Activated CD4-positive, alpha-beta T cell treated with anti-CD3 and anti-CD28 coated beads, Interleukin-2, amount 50 U/mL, for 48 hours (primary cell): ENCODE measurements at regions not wholly inside any gene's neighbourhood (a gene's known extent, or its start where the extent isn't known, plus 50 kb on each side); places are given as distances from the start of the nearest gene placed in this dataset.
A peak's percentile ranks its signal among the peaks of the same experiment; 100 is the strongest.

Source experiments
- DNase-seq, 2 experiments: peaks; one replicate each; pipeline ENCODE4 v3.0.0-alpha.2; 2020

DNA sequence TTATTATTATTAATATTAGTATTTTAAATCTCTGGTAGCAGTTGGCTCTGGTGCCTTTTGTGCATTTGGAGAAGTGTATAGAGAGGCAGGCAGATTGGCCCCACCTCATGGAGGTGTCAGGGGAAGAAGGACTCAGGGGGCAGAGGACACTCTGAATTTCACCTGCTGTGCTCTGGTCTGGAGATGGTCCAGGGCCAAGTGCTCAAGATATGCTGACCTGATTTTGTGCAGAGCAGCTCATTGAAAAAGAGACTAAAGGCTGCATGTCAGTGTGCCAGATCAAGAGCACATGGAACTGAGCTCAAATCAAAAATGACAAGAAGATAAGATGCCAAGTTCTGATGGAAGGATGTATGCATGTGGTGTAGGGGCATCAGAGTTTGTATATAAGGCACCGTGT, 323.6 kb upstream of the TNP1 start:
- no peak for DNase-seq

DNA sequence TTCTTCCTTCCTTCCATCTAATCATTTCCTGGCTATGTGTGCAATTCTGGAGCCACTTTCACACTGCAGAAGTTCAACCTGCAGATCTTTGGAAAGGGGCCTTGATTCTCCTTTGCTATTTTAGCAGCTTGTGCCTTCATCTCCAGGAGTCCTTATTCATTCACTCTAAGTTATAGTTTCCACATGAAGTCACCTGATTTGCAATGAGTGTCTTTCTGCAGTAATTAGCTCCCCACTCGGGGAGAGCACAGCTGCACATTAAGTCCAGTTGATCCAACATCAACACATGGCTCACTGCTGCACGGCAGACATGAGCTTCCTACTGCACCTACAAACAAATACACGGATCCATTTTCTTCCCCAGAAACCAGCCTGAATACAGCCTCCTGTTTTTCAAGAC, 323.1 kb upstream of the TNP1 start:
- no peak for DNase-seq

DNA sequence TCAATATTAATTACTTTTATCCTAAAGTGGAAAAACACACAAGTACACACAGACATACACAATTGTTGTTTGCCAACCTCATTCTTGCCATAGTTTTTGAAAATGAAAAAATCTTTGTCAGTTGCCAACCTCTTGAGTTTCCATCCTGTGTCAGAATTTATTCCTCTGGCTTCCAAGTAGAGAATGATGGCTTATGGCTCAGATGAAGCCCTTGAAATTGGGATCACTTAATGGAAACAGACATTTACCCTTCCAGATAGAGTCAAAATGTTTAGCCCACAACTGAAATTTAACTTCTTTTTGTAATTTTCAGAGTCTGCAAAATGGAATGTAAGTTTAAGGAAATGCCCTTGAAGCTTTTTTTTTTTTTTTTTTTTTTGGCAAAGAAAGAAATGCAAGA, 321.6 kb upstream of the TNP1 start:
- no peak for DNase-seq

DNA sequence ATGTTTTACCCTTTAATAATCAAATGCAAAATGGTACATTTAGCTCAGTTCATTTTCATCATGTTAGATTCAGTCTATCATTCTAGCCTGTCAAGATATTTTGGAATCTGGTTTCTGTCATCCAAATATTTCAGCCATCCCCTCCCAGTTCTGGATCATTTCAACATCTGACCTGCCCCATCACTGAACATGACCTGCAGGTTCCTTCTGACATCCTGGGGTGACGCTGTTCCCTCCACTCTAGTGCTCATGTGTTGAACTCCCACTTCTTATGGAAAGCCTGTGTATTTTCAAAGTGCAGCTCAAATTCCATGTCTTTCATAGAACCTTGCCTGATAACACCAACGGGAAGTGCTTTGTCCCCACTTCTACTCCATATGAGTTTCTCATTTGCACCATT, 320.0 kb upstream of the TNP1 start:
- no peak for DNase-seq

DNA sequence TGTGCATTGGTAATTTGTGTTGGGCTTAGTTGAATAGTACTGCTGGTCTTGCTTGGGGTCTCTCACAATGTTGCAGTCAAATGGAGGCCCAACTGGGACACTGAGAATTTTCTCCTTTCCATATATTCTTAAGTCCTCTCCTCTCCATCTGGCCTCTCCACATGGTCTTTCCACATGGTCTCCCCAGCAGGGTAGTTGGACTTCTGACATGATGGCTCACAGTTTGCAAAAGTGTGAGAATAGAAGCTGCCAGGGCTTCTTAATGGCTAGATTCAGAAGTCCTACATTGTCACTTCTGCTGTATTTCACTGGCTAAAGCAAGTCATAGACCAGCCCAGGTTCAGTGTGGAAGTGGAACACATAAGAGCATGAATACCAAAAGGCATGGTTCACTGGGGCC, 318.5 kb upstream of the TNP1 start:
- DNase-seq = no peak

DNA sequence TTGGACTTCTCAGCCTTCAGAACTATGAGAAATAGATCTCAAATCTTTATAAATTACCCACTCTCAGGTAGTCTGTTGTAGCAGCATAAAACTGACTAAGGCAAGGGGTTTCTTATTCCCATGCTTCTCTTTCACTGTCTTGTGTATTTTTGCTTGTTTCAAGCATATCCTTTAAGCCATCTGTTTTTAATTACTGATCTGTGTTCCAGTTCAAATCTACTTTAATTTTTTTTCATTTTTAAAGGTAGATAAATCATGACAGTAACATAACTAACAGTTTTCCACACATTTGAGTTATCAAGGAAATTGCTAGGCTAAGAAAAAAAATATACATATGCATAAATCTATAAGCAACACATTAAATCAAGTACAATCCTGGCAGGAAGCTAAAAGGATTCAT, 317.9 kb upstream of the TNP1 start:
- no peak for DNase-seq

DNA sequence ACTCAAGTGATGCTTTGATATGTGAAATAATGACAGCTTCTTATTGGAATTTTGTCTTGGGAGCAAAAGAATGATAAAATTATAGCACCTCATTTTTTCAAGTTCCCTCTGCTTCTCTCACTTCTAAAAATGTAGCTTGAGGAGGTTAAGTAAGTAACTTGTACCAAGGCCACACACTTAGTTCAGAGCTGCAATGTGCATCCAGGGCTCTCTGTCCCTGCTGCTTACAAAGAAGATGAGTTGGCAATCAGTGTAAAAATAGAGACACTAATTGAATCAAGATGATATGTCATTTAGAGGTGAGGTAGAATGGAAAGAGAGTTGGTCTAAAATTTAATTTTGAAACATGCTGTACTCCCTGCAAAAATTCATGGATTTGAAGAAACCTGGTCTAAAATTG, 312.0 kb upstream of the TNP1 start:
- no peak for DNase-seq

DNA sequence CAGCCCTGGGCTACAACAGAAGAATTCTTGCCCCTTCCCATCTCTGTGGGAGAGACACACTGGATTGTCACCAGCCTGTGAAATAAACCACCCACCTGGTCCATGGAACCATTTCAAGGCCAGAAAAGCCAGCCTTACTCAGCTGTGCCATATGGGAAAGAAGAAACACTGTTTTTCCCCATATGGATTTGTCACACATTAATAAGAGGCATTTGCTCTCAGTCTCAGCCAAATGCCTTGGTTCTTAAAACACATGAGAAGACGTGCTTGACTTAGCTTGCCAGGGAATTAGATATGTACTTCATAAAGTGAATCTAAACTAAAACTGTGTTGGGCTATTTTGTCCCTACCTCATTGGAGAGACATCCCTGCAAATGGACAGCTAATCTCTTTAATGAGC, 308.6 kb upstream of the TNP1 start:
- no peak for DNase-seq

DNA sequence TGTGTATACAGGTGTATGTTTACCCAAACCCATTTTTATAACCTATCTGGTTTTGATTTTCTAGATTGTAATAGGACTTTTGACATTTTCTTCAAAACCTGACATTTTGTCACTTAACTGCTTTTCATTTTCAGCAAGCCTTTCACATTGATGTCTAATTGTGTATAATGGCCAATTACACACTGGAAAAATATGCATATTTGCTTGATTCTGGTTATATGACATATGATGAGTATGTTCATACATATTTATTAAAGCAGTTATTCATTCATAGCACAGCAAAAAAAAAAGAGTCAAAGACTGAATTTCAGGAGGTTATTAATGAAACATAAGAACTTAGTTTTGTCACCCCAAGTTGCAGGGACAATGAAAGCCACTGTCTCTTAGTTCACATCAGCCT, 307.7 kb upstream of the TNP1 start:
- DNase-seq = no peak

DNA sequence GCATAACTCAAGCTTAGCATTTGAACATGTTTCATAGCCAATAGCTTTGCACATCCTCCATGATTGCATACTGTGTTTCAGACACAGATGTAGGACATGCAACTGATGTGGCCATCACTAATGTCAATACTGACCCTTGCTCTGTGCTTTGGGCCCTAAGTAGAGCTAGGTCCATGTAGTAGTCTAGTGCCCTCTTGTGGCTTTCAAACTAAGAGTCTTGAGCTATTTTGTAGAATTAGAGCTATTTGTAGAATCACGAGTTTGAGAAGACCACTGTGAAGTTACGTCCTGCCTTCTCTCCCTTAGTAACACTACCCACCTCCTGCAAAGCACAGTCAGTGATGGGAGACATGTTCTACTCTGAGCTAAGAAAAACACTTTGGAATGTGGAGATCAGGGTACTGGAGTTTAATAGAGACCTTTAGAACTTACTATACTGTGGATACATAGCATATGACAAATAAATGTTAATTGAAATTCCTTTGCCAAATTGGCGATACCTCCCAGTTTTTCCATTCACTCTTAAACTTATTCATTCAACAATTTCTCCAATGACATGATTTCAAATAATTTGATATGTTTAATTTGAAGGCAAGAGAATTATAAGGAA, 306.5 kb upstream of the TNP1 start:
- no peak for DNase-seq

DNA sequence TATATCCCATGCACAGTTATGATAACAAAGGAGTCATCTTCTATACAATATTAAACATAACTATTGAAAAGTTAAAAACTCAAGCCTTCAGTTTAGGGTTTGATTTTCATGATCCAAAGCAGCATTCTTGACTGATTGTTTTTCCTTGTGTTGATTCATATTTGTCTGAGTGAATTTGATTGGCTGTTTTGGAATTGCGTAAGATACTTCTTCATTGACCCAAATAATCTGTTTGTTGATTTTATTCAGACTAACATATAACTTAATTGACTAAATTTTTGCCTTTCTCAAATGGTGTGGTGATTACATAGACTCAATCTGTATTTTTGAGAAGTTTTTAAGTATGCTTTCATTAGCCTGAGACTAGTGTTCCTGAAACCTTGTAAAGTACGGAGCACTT, 305.7 kb upstream of the TNP1 start:
- no peak for DNase-seq

DNA sequence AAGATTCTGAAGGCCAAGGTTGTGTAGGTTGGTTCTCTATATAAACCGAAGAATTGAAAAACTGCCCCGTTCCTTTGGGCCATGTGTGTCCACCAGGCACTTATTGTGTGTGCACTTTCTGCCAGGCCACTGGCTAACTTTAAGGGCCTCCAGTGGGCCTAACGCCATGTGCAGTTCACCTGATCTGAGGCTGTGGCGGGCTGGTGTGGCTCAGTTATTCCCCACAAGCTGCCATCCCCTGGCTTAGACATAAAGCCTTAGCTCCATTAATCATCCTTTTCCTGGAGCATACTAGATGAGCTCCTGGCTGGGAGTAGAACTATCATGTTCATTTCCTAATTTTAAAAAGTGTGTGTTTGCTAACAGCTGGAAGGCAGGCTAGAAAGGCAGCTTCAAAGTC, 304.1 kb upstream of the TNP1 start:
- DNase-seq = no peak

DNA sequence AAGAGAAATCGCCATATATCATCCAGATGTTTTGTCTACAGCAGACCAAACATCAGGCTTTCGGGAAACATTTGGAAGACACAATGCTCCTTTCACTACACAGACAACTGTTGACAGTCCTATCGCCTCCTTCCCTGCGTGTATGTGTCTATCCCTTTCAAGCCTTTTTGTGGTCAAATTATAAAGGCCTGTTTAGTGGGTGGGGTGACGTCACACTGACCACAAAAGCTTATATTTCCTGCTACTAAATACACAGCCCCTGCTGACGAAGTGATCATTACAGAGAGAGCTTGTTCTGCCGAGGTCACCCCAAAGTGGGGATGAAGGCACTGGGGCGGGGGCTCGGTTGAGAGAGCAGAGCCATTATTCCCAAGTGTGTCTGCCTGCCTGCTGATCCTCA, 302.7 kb upstream of the TNP1 start:
- DNase-seq = peak; percentile 9 to 35

DNA sequence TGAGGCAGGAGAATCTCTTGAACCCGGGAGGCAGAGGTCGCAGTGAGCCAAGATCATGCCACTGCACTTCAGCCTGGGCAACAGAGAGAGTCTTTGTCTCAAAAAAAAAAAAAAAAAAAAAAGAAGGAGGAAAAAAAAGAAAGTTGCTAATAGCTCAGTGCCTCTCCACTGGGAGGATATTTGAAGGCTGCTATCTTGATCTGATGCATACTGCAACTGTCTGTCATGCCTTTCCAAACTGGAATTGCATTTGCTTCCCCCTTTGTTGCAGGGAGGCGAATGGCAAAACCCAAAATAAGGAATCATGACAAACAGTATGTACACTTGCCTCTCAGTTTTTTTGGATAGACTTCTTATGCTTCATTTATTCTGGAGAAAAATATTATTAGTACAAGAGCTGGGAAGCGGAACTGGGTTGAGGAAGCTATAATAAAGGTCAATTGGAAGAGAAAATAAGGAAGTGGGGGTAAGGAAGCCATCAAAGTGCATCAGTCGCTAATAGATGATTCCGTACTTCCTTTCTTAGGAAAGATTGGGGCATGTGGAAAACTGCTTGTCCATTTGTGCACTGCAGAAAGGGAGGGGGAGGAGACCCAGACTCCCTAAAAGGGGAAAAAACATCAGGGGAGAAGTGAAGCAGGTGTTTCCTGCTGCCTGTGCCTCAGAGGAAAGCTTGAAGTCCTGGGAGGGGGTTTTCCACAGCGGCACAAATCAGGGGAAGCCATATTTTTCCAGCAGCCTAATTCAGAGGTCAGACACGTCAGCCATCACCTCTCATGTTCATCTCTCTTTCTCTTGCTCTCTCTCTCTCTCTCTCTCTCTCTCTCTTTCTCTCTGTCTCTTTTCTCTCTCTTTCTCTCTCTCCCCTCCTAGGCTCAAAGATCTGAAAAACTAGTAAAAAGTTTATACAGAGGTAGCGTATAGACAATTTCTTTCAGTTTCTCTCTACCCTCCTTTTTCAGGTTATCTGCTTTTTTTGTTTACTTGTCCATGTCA, 301.4 kb upstream of the TNP1 start:
- DNase-seq = no peak

DNA sequence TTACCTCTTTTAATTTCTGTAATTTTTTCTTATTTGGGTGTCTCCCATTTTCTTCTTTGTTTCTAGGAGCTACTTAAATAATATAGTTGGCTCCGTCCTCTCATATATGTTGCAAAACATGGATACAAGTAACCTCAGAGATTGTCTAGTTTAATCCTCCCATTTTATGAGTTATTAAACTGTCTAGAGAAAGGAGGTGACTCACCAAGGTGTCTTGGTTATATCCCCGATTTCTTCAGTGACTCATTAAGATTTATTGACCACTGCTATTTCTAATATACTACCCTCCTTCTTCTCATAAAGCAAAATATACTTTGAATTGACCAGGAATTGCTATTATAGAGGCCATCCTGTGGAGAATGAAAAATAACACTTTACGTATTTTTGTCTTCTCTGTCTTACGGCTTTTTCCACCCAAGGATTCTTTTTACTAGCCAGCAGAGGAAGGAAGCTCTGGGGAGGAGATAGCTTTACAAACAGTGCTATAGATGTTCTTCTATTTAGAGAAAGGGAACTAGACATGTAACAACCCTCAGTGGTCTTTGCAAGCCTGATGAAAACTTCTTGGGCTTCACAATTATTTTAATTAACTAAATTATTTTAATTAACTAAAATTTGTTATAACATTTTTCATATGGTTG, 300.4 kb upstream of the TNP1 start:
- DNase-seq = no peak

DNA sequence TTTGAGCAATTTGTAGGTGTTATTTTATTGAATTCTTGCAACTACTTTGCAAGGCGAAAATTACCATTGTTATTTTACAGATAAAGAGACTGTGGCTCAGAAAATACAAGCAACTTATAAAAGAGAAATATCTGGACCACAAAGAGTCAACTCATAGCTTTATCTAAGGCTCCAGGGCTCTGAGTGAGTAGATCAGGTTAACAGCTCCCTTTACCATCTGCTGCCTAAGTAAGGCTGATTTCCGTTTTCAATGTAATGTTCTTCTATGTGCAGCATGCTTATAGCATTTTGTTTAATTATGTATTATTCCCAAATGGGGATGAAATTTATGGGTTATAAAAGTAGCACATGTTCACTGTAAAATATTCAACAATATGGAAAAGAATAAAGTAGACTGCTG, 299.1 kb upstream of the TNP1 start:
- DNase-seq = no peak

DNA sequence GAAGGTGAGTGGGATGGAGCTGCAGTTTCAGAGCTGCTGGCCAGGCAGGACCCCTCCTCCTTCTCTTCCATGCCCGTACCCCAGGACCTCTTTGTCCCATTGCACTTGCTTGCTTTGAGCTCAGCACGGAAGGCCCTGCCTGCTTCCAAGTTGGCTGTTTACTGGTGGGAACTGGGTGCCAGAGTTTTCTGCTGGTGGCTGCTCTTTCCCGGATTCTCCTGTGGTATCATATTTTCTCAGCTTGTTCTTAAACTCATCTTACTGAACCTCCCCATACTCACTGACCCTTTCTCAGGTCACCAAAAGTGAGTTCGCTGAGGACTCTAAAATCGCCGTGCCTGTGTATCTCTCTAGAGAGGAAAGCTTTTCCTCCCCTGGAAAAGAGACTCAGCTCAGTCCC, 297.7 kb upstream of the TNP1 start:
- DNase-seq = no peak

DNA sequence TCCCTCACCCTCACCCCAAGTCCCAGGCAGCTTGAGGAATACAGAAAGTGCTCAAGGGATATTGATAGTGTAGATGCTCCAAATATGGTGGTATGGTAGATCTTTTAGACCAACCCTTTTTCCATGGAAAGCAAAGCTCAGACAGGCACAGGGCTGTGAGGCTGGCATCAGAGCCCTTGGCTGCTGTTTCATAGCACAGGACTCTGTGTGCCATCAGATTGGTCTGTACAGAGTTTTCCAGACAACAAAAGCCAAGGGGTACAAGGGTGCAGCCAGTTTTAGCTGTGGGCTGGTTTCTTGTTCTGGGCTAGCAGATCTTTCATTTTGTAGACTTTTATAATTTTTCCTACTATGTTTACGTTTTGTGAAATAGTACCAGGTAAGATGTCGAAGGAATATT, 296.9 kb upstream of the TNP1 start:
- no peak for DNase-seq

DNA sequence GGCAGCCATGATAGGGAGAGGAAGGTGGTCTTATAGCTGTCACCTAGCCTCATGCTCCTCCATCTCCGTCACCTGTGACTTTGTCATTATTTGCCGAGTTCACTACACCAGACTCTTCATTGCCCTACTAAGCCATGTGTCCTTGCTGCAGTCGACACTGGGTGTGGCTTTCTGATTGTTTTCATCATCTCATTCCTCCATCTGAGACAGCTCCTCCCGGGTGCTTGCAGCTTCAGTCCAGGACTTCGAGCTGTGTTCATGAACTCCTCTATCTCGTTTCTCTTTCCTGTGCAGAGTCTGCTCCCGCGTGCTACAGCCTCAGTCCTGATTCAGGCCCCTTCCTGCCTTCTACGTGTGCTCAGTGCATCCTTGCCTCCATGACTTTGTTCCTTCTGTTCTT, 295.1 kb upstream of the TNP1 start:
- DNase-seq = no peak

DNA sequence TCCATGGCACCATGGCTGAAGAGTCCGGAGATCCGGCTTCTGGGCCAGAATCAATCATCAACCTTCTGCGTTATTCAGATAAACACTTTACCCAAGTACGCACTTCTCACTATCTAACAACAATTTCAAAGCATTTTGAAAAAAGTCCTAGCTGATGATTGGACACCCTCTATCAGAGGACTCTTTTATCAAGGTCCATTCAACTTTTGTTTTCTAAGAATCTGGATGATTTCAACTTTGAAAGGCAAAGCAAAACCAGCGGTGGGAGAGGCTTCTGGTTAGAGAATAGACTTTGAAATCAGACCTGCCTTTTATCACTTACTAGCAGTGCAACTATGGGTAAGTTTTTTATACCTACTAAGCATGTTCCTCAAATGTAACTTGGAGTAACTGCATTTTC, 293.6 kb upstream of the TNP1 start:
- DNase-seq = no peak

DNA sequence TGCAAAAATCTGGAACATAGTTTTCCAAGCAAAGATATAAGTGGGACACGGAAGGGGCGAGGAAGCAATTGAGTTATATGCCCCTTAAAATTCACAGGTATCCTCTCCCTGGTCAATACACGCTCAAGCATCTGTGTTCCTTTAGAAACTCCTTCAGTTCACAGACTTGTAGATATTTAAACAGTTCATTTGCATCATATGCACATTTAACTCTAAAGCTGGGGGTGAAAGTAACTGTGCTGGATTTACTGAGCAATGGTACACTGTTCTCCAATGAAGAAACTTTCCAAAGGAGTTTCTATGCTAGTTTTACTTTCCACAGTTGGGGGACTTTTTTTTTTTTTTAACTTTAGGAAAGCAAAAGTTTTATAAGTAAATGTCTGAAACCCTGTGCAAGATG, 293.0 kb upstream of the TNP1 start:
- no peak for DNase-seq

DNA sequence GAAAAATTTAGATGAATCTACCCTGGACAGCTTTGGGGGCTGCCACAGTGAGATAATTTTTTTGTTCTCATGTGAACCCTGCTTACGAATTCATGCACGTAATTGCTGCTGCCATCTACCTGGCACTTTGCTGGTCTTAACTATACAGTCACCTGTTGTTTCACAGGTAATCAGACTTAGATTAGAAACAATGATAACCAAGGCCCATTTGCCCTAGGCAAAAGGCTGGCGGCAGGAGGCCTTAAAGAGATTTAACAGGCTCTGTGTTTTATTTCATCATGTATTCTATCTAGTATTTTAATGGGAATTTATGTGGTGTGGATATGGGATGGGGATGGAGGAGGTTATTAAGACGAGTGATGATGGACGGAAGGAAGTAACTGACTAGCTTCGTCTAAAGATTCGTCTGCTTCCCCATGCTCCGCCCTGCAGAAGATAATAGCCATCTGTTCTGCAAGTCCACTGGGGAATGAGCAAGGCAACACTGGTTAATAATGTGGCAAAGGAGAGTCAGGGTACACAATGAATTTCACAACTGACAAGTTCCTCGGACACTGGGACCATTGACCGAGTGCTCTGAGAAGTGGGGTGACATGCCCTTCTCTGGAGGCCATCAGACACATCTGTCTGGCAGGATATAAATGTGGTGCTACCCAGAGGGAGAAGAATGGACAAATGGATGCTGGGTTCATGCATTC, 291.8 kb upstream of the TNP1 start:
- no peak for DNase-seq

DNA sequence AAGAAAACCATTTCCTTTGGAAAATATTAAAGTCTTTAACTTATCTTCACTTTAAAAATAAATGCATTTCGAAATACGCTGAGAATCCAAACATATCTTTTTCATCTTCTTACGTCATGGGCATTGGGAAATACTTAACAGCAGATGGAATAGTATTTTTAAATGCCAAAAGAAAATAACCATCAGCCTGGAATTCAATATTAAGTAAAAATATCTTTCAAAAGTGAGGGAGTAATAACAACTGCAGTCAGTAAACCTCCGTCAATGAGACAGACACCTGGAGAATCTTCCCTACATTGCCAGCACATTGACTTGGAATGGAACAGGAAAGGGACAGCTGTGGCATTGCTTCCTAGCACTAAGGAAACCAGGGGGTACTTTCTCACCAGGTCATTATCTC, 290.4 kb upstream of the TNP1 start:
- no peak for DNase-seq
